ENCODE measurements at regions not wholly inside any gene's neighbourhood (a gene's known extent, or its start where the extent isn't known, plus 50 kb on each side); places are given as distances from the start of the nearest gene placed in this dataset.

GRCh38 chr18:73990258-73990657 is 157.4 kb downstream of the FBXO15 start:
- H3K14ac ChIP-seq (ENCODE audit: low read length in 2 of 2): no peak overlapping the region
- no peak overlapping the region for H2BK12ac ChIP-seq (ENCODE audit: low read length in 2 of 2)
- no peak overlapping the region for H4K8ac ChIP-seq (ENCODE audit: low read length)
- H3K4me1 ChIP-seq (ENCODE audit: control insufficient read depth, insufficient read depth, low read depth, low read length): no peaks in the 10 kb centered on the region
- peaks cover 4% of the 10 kb centered on the region for H3K9me3 ChIP-seq (ENCODE audit: control insufficient read depth, low read length)
- no peak overlapping the region for H3K4me2 ChIP-seq (ENCODE audit: low read length, poor library complexity, severe bottlenecking)
- no peak overlapping the region for H3K18ac ChIP-seq (ENCODE audit: low read depth in 1 of 2, low read length in 2 of 2)
- no peak overlapping the region for H2AFZ ChIP-seq (ENCODE audit: low read depth, low read length)
- no peak overlapping the region for H2BK5ac ChIP-seq (ENCODE audit: low read depth, low read length, poor library complexity, severe bottlenecking)
- no peaks in the 10 kb centered on the region for H3K27me3 ChIP-seq (ENCODE audit: control insufficient read depth in 1 of 2, insufficient read depth in 1 of 2, low read length in 2 of 2)
- H2BK120ac ChIP-seq (ENCODE audit: low read depth, low read length): no peak overlapping the region
- no peak overlapping the region for H4K91ac ChIP-seq (ENCODE audit: low read length)
- DNase-seq: no peak
- H3K23ac ChIP-seq (ENCODE audit: low read length in 2 of 2): no peak overlapping the region
- H3K79me1 ChIP-seq (replicated peaks; ENCODE audit: low read length, poor library complexity, severe bottlenecking): no peaks in the 10 kb centered on the region
- 95% methylated on average over 6 of the region's 6 CpGs for WGBS
- H2BK15ac ChIP-seq (ENCODE audit: low read depth, poor library complexity, severe bottlenecking): no peak overlapping the region
- no peaks in the 10 kb centered on the region for H3K36me3 ChIP-seq (ENCODE audit: control insufficient read depth in 1 of 2, insufficient read depth in 2 of 2, low read depth in 1 of 2, low read length in 2 of 2)
- no peak overlapping the region for H3K4me3 ChIP-seq (ENCODE audit: insufficient read depth in 1 of 2, low read depth in 1 of 2, low read length in 2 of 2)
- H3K4ac ChIP-seq (ENCODE audit: low read depth in 1 of 2, low read length in 2 of 2): no peak overlapping the region
- H3K9ac ChIP-seq (ENCODE audit: low read length): no peak overlapping the region
- H3K27ac ChIP-seq (ENCODE audit: low read length, poor library complexity, severe bottlenecking): no peak overlapping the region
- no peak overlapping the region for H2AK5ac ChIP-seq (ENCODE audit: low read length, severe bottlenecking)

DNA sequence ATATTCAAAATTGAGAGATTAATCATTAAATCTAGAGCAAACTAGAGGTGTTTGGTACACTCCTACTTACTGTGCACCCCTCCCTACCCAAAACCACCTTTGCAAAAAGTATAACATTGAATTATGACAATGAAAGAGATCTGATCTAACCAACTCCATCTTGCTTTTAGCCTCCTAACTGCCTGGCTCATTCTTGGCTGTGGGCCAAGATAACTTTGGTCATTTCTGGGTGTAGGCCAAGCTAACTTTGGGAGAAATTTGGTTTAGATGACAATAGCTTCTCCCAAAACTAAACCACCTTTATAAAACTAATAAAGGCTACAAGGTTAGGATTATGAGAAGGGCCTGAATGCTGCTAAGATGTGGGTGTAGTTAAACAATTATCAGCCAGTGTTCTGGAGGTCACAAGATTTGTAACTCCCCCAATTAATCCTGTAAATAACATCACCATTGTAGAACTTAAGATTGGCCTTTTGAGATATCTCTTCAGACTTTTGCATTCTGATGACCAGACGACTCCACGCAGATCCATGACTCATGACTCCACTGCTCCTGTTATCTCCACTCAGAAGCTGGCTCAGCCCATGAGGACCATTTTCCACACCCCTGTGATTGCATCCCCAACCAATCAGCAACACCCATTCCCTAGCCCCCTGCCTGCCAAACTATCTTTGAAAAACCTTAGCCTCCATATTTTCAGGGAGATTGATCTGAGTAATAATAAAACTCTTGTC is 160.2 kb downstream of the FBXO15 start:
- H3K79me1 ChIP-seq (replicated peaks; ENCODE audit: low read length, poor library complexity, severe bottlenecking): no peaks in the 10 kb centered on the region
- H3K9ac ChIP-seq (ENCODE audit: low read length): no peak overlapping the region
- H4K91ac ChIP-seq (ENCODE audit: low read length): no peak overlapping the region
- H3K27me3 ChIP-seq (ENCODE audit: control insufficient read depth in 1 of 2, insufficient read depth in 1 of 2, low read length in 2 of 2): no peaks in the 10 kb centered on the region
- no peaks in the 10 kb centered on the region for H3K36me3 ChIP-seq (ENCODE audit: control insufficient read depth in 1 of 2, insufficient read depth in 2 of 2, low read depth in 1 of 2, low read length in 2 of 2)
- no peak overlapping the region for H2AFZ ChIP-seq (ENCODE audit: low read depth, low read length)
- no peak overlapping the region for H3K23ac ChIP-seq (ENCODE audit: low read length in 2 of 2)
- H2BK120ac ChIP-seq (ENCODE audit: low read depth, low read length): no peak overlapping the region
- no peak overlapping the region for H3K4ac ChIP-seq (ENCODE audit: low read depth in 1 of 2, low read length in 2 of 2)
- H3K4me2 ChIP-seq (ENCODE audit: low read length, poor library complexity, severe bottlenecking): no peak overlapping the region
- no peak overlapping the region for H2BK5ac ChIP-seq (ENCODE audit: low read depth, low read length, poor library complexity, severe bottlenecking)
- H2AK5ac ChIP-seq (ENCODE audit: low read length, severe bottlenecking): no peak overlapping the region
- DNase-seq: no peak
- H3K14ac ChIP-seq (ENCODE audit: low read length in 2 of 2): no peak overlapping the region
- peaks cover 4% of the 10 kb centered on the region for H3K9me3 ChIP-seq (ENCODE audit: control insufficient read depth, low read length)
- no peak overlapping the region for H3K4me3 ChIP-seq (ENCODE audit: insufficient read depth in 1 of 2, low read depth in 1 of 2, low read length in 2 of 2)
- no peak overlapping the region for H4K8ac ChIP-seq (ENCODE audit: low read length)
- no peak overlapping the region for H3K18ac ChIP-seq (ENCODE audit: low read depth in 1 of 2, low read length in 2 of 2)
- 93% methylated on average over 2 of the region's 2 CpGs for WGBS
- no peak overlapping the region for H3K27ac ChIP-seq (ENCODE audit: low read length, poor library complexity, severe bottlenecking)
- H3K4me1 ChIP-seq (ENCODE audit: control insufficient read depth, insufficient read depth, low read depth, low read length): no peaks in the 10 kb centered on the region
- H2BK15ac ChIP-seq (ENCODE audit: low read depth, poor library complexity, severe bottlenecking): no peak overlapping the region
- no peak overlapping the region for H2BK12ac ChIP-seq (ENCODE audit: low read length in 2 of 2)

DNA sequence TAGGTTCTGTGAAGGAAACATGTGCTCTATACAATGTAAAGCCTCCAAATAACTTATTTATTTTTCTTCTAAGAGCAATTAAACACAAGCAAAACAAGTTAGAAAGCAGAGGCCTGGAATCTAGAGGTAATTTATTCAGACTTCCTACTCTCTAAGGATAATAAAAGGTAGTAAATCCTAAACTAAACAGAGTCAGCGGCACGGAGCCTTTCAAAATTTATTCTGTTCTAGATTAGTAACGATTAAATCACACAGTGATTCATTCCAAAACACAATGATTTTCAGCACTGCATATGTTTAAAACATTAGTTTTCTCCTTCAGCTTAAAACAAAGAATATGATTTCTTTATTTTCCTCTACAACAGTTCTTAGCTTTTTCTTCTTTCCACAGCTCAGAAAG is 160.9 kb downstream of the FBXO15 start:
- Histone ChIP-seq H4K91ac (ENCODE audit: low read length) (no peak overlapping the region), H3K9ac (ENCODE audit: low read length) (peak overlapping the region; percentile 45), H3K4me2 (ENCODE audit: low read length, poor library complexity, severe bottlenecking) (no peak overlapping the region), H3K18ac (ENCODE audit: low read depth in 1 of 2, low read length in 2 of 2) (no peak overlapping the region), H3K4ac (ENCODE audit: low read depth in 1 of 2, low read length in 2 of 2) (no peak overlapping the region), H2BK120ac (ENCODE audit: low read depth, low read length) (no peak overlapping the region), H2BK5ac (ENCODE audit: low read depth, low read length, poor library complexity, severe bottlenecking) (no peak overlapping the region), H3K4me1 (ENCODE audit: control insufficient read depth, insufficient read depth, low read depth, low read length) (no peaks in the 10 kb centered on the region), H2AK5ac (ENCODE audit: low read length, severe bottlenecking) (no peak overlapping the region), H4K8ac (ENCODE audit: low read length) (no peak overlapping the region), H2BK15ac (ENCODE audit: low read depth, poor library complexity, severe bottlenecking) (no peak overlapping the region), H3K14ac (ENCODE audit: low read length in 2 of 2) (no peak overlapping the region), H2BK12ac (ENCODE audit: low read length in 2 of 2) (no peak overlapping the region), H3K4me3 (ENCODE audit: insufficient read depth in 1 of 2, low read depth in 1 of 2, low read length in 2 of 2) (no peak overlapping the region), H3K36me3 (ENCODE audit: control insufficient read depth in 1 of 2, insufficient read depth in 2 of 2, low read depth in 1 of 2, low read length in 2 of 2) (no peaks in the 10 kb centered on the region), H3K27ac (ENCODE audit: low read length, poor library complexity, severe bottlenecking) (no peak overlapping the region), H3K23ac (ENCODE audit: low read length in 2 of 2) (no peak overlapping the region), H3K79me1 (replicated peaks; ENCODE audit: low read length, poor library complexity, severe bottlenecking) (no peaks in the 10 kb centered on the region), H3K27me3 (ENCODE audit: control insufficient read depth in 1 of 2, insufficient read depth in 1 of 2, low read length in 2 of 2) (no peaks in the 10 kb centered on the region), H2AFZ (ENCODE audit: low read depth, low read length) (no peak overlapping the region), H3K9me3 (ENCODE audit: control insufficient read depth, low read length) (peaks cover 4% of the 10 kb centered on the region)
- 44% methylated on average over 3 of the region's 3 CpGs for WGBS
- DNase-seq: no peak

DNA sequence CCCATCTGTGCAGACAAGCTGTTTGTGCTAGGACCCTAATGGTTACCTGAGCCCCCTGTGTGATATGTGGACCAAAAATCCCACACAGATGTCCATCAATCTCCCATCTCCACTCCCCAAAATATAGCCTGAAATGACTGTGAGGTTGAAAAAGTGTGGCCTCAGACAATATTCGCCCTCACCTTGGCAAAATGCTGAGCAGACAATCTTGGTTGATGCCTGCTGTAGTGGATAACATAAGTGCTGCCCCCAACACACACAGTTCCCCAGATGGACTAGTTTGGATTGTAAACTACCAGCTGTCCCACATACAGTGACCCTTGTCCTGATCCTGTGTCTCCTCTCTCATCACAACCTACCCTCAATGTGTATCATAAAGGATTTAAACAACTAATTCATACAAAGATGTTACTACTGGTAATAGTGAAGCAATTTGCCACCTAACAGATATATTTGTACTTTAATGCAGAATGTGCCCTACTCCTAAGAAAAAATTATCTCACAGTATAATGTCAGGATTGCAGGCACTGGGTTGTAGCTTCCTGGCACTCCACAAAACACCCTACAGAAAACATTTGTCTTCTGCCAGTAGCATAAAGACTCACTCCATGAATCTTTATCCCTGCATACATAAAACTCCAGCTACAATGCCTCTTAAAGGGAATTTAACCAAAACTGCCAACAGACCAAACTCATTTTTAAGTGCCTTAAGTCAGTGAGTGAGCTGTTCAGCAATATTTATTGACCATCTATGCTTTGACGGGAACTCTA is 161.6 kb downstream of the FBXO15 start:
- no peaks in the 10 kb centered on the region for H3K4me1 ChIP-seq (ENCODE audit: control insufficient read depth, insufficient read depth, low read depth, low read length)
- H4K8ac ChIP-seq (ENCODE audit: low read length): no peak overlapping the region
- H3K4me2 ChIP-seq (ENCODE audit: low read length, poor library complexity, severe bottlenecking): no peak overlapping the region
- H3K79me1 ChIP-seq (replicated peaks; ENCODE audit: low read length, poor library complexity, severe bottlenecking): no peaks in the 10 kb centered on the region
- no peaks in the 10 kb centered on the region for H3K36me3 ChIP-seq (ENCODE audit: control insufficient read depth in 1 of 2, insufficient read depth in 2 of 2, low read depth in 1 of 2, low read length in 2 of 2)
- H2AFZ ChIP-seq (ENCODE audit: low read depth, low read length): no peak overlapping the region
- no peak overlapping the region for H3K23ac ChIP-seq (ENCODE audit: low read length in 2 of 2)
- DNase-seq: no peak
- no peak overlapping the region for H3K27ac ChIP-seq (ENCODE audit: low read length, poor library complexity, severe bottlenecking)
- H3K4me3 ChIP-seq (ENCODE audit: insufficient read depth in 1 of 2, low read depth in 1 of 2, low read length in 2 of 2): no peak overlapping the region
- H2BK5ac ChIP-seq (ENCODE audit: low read depth, low read length, poor library complexity, severe bottlenecking): no peak overlapping the region
- no peak overlapping the region for H3K9ac ChIP-seq (ENCODE audit: low read length)
- no peak overlapping the region for H3K18ac ChIP-seq (ENCODE audit: low read depth in 1 of 2, low read length in 2 of 2)
- no peak overlapping the region for H2BK120ac ChIP-seq (ENCODE audit: low read depth, low read length)
- H3K9me3 ChIP-seq (ENCODE audit: control insufficient read depth, low read length): peaks cover 4% of the 10 kb centered on the region
- no peak overlapping the region for H2AK5ac ChIP-seq (ENCODE audit: low read length, severe bottlenecking)
- no peak overlapping the region for H4K91ac ChIP-seq (ENCODE audit: low read length)
- no peak overlapping the region for H2BK15ac ChIP-seq (ENCODE audit: low read depth, poor library complexity, severe bottlenecking)
- whole genome bisulfite sequencing: 59% methylated on average over 2 of the region's 2 CpGs
- H3K27me3 ChIP-seq (ENCODE audit: control insufficient read depth in 1 of 2, insufficient read depth in 1 of 2, low read length in 2 of 2): no peaks in the 10 kb centered on the region
- H3K4ac ChIP-seq (ENCODE audit: low read depth in 1 of 2, low read length in 2 of 2): no peak overlapping the region
- H3K14ac ChIP-seq (ENCODE audit: low read length in 2 of 2): no peak overlapping the region
- no peak overlapping the region for H2BK12ac ChIP-seq (ENCODE audit: low read length in 2 of 2)
